Thoracic aorta (tissue), 2 donors: ENCODE measurements at regions not wholly inside any gene's neighbourhood (a gene's known extent, or its start where the extent isn't known, plus 50 kb on each side); places are given as distances from the start of the nearest gene placed in this dataset.
"Not testable (repeated sequence)": the region's sequence is repeated elsewhere in the genome, so short reads cannot be mapped to it uniquely, and the experiment has no call there.

Source experiments
- ATAC-seq: fragments of 150-250 bp; one replicate; pipeline ENCODE4 v1.8.0; 2017; ENCODE audit warnings: low read depth; ENCODE audit not compliant: insufficient number of reproducible peaks, low FRiP score
- DNase-seq: peaks from one replicate; pipeline ENCODE4 v3.0.0-alpha.2; 2020; ENCODE audit warnings: low spot score
- H3K27ac ChIP-seq, 2 donors: fragments of 200-600 bp; sonication (generic); 1 replicate in 1 of 2; 2 replicates in 1 of 2; pipeline ENCODE4 v1.5.1; 2016; ENCODE audit warnings: mild to moderate bottlenecking in 2 of 2, moderate library complexity in 2 of 2
- H3K27me3 ChIP-seq: fragments of 200-600 bp; sonication (generic); replicated peaks from 2 replicates; pipeline ENCODE4 v1.6.0; 2016; ENCODE audit warnings: mild to moderate bottlenecking; ENCODE audit not compliant: insufficient read depth
- H3K36me3 ChIP-seq: fragments of 200-600 bp; sonication (generic); one replicate; pipeline ENCODE4 v1.5.1; 2016
- H3K4me1 ChIP-seq, 2 donors: fragments of 200-600 bp; sonication (generic); 1 replicate in 1 of 2; 2 replicates in 1 of 2; pipeline versions ENCODE4 v1.5.1 to v1.6.0; 2016; ENCODE audit warnings: low read depth in 2 of 2, mild to moderate bottlenecking in 1 of 2; ENCODE audit not compliant: control insufficient read depth in 1 of 2
- H3K4me3 ChIP-seq: fragments of 200-600 bp; sonication (generic); 2 replicates; pipeline ENCODE4 v1.5.1; 2016; ENCODE audit warnings: mild to moderate bottlenecking
- H3K9me3 ChIP-seq: fragments of 200-600 bp; sonication (generic); 2 replicates; pipeline ENCODE4 v1.5.1; 2016
- CTCF ChIP-seq: fragments of 200-600 bp; sonication (generic); IDR thresholded peaks from one replicate; pipeline ENCODE4 v1.5.1; 2019; ENCODE audit warnings: antibody characterized with exemption

- no peak overlapping the region for H3K27ac ChIP-seq
- H3K4me3 ChIP-seq = no peak overlapping the region
- no peak for TF ChIP-seq CTCF
- DNase-seq (no peak), ATAC-seq (no peak)
- H3K4me1 ChIP-seq = no peaks in the 10 kb centered on the region
- no peaks in the 10 kb centered on the region for H3K27me3 ChIP-seq
- peaks cover 7% of the 10 kb centered on the region for H3K9me3 ChIP-seq
- H3K36me3 ChIP-seq = no peaks in the 10 kb centered on the region
Observed at GRCh38 chr2:144983107-144983506, 463.2 kb upstream of the ZEB2 start.

GRCh38 chr2:144982481-144982880 lies 462.6 kb upstream of the ZEB2 start:
- no peaks in the 10 kb centered on the region for H3K4me1 ChIP-seq
- ATAC-seq (no peak), DNase-seq (no peak)
- H3K9me3 ChIP-seq = peaks cover 7% of the 10 kb centered on the region
- H3K27me3 ChIP-seq = no peaks in the 10 kb centered on the region
- H3K4me3 ChIP-seq = no peak overlapping the region
- H3K36me3 ChIP-seq = no peaks in the 10 kb centered on the region
- no peak overlapping the region for H3K27ac ChIP-seq
- TF ChIP-seq CTCF = no peak

GRCh38 chr2:144975881-144976280 lies 456.0 kb upstream of the ZEB2 start:
- ATAC-seq = no peak
- no peak overlapping the region for H3K4me3 ChIP-seq

GRCh38 chr2:144972676-144973075 lies 452.8 kb upstream of the ZEB2 start:
- no peak for ATAC-seq
- no peaks in the 10 kb centered on the region for H3K27me3 ChIP-seq
- no peaks in the 10 kb centered on the region for H3K36me3 ChIP-seq
- H3K4me3 ChIP-seq = no peak overlapping the region
- no peak for TF ChIP-seq CTCF
- DNase-seq = no peak
- H3K4me1 ChIP-seq = no peaks in the 10 kb centered on the region
- peaks cover 10% of the 10 kb centered on the region for H3K9me3 ChIP-seq
- H3K27ac ChIP-seq = no peak overlapping the region

More at GRCh38 chr2:144975881-144976280, 456.0 kb upstream of the ZEB2 start:
- no peaks in the 10 kb centered on the region for H3K4me1 ChIP-seq
- H3K9me3 ChIP-seq = no peaks in the 10 kb centered on the region
- H3K27ac ChIP-seq = no peak overlapping the region
- DNase-seq = no peak
- no peak for TF ChIP-seq CTCF
- H3K27me3 ChIP-seq = no peaks in the 10 kb centered on the region
- H3K36me3 ChIP-seq = no peaks in the 10 kb centered on the region

GRCh38 chr2:144971786-144972335 lies 451.9 kb upstream of the ZEB2 start:
- H3K36me3 ChIP-seq = no peaks in the 10 kb centered on the region
- TF ChIP-seq CTCF = no peak
- no peak overlapping the region for H3K4me3 ChIP-seq
- H3K9me3 ChIP-seq = peaks cover 10% of the 10 kb centered on the region
- DNase-seq = no peak
- H3K4me1 ChIP-seq = no peaks in the 10 kb centered on the region
- H3K27me3 ChIP-seq = no peaks in the 10 kb centered on the region
- ATAC-seq = no peak
- H3K27ac ChIP-seq = no peak overlapping the region

DNA sequence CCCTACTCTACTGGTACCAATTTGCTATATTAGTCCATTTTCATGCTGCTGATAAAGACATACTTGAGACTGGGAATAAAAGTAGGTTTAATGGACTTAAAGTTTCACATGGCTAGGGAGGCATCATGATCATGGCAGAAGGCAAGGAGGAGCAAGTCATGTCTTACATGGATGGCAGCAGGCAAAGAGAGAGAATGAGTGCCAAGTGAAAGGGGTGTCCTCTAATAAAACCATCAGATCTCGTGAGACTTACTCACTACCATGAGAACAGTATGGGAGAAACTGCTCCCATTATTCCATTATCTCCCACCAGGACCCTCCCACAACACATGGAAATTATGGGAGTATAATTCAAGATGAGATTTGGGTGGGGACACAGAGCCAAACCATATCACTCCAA lies 450.5 kb upstream of the ZEB2 start:
- not testable (repeated sequence) for ATAC-seq, H3K27me3 ChIP-seq, H3K4me3 ChIP-seq, H3K36me3 ChIP-seq, H3K27ac ChIP-seq, H3K4me1 ChIP-seq, H3K9me3 ChIP-seq, DNase-seq

DNA sequence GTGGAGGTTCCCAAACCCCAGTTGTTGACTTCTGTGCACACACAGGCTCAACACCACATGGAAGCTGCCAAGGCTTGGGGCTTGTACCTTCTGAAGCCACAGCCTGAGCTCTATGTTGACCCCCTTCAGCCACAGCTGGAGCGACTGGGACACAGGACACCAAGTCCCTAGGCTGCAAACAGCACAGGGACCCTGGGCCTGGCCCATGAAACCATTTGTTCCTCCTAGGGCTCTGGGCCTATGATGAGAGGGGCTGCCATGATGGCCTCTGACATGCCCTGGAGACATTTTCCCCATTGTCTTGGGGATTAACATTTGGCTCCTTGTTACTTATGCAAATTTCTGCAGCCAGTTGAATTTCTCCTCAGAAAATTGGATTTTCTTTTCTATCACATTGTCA lies 449.6 kb upstream of the ZEB2 start:
- ATAC-seq, DNase-seq, H3K9me3 ChIP-seq: not testable (repeated sequence)

More for the DNA sequence above, 449.6 kb upstream of the ZEB2 start:
- not testable (repeated sequence) for H3K27me3 ChIP-seq, H3K4me3 ChIP-seq, H3K36me3 ChIP-seq, H3K27ac ChIP-seq, H3K4me1 ChIP-seq
